Keratinocyte (primary cell): ENCODE measurements at regions not wholly inside any gene's neighbourhood (a gene's known extent, or its start where the extent isn't known, plus 50 kb on each side); places are given as distances from the start of the nearest gene placed in this dataset.

Experiments used
- CTCF ChIP-seq, 3 experiments: IDR thresholded peaks in 1 of 3; conservative IDR thresholded peaks in 1 of 3; optimal IDR thresholded peaks in 1 of 3; 2 replicates in 2 of 3; 3 replicates in 1 of 3; pipeline versions ENCODE3 to v1.5.1; 2011; ENCODE audit warnings: low read length in 3 of 3, mild to moderate bottlenecking in 3 of 3, moderate library complexity in 2 of 3, control low read depth in 1 of 3, inconsistent platforms in 1 of 3; ENCODE audit not compliant: insufficient read depth in 2 of 3; ENCODE audit errors: extremely low read depth in 1 of 3
- EZH2 ChIP-seq: IDR thresholded peaks from one replicate; pipeline ENCODE4 v1.6.1; 2012; ENCODE audit warnings: inconsistent platforms, mild to moderate bottlenecking, low read length, moderate library complexity

DNA sequence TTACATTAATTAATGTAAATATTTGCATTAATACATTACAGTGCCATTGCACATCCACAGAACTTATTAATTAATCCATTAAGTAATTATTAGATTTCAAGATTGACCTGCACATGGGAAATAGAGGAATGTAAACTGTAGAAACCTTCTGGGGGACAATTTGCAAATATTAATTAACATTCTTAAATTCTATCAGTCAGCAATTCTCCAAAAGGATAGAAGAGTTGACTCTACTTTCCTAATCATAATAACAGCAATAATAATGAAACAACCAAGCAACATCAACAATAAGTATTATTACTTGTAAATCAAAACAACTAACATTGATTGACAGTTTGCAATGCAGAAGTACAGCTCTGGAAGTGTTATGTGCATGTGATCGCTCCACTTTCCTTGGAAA is 281.6 kb upstream of the CRIM1 start:
- TF ChIP-seq CTCF (optimal IDR thresholded peaks at IDR 0.05 in 1 of 3, IDR thresholded peaks at IDR 0.05 in 1 of 3, conservative IDR thresholded peaks at IDR 0.05 in 1 of 3; ENCODE audit: extremely low read depth in 1 of 3, insufficient read depth in 2 of 3, low read length in 3 of 3) (no peak), EZH2 (no peak)
